ENCODE measurements at regions not wholly inside any gene's neighbourhood (a gene's known extent, or its start where the extent isn't known, plus 50 kb on each side); places are given as distances from the start of the nearest gene placed in this dataset.
A peak's percentile ranks its signal among the peaks of the same experiment; 100 is the strongest.
"Not testable (repeated sequence)": the region's sequence is repeated elsewhere in the genome, so short reads cannot be mapped to it uniquely, and the experiment has no call there.

DNA sequence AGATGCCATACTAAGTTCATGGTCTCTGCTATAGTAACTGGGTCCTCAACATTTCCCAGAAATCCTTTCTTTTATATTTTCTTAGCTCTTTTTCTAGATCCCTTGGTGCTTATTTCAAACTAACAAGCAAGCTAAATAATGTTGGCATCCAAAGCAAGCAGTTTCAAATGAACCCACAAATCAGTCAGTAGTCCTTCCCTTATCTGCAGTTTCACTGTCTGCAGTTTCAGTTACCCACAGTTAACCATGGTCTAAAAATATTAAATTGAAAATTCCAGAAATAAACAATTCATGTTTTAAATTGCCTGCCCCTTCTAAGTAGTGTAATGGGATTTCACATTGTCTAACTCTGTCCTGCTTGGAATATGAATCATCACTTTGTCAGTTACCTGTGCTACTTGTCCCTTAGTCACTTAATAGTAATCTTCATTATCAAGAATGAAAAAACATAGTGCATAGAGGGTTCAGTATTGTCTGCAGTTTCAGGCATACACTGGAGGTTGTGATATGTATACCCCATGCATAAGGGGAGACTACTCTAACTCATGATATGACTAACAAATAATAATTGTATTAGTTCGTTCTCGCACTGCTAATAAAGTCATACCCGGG, 633.7 kb downstream of the MECOM start:
- no peak for DNase-seq (ENCODE audit: low spot score)

DNA sequence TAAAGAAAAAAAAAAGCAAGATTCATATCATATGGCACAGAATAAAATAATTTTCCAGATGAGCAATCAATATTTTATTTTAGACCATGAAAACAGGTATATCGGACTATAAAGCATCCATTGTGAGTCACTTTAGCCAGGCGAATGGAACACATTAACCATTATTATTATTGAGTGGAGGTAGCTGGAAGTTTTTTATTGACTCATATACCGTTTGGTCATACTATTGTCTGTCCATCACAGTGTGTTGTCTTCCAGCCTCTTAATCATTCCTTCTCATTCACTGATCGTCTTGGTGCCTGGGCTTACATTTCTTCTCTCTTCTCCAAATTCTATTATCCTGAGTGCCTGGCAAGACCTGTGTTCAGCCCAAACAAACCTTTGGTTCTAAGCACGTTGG, 634.8 kb downstream of the MECOM start:
- DNase-seq (ENCODE audit: low spot score), result no peak

DNA sequence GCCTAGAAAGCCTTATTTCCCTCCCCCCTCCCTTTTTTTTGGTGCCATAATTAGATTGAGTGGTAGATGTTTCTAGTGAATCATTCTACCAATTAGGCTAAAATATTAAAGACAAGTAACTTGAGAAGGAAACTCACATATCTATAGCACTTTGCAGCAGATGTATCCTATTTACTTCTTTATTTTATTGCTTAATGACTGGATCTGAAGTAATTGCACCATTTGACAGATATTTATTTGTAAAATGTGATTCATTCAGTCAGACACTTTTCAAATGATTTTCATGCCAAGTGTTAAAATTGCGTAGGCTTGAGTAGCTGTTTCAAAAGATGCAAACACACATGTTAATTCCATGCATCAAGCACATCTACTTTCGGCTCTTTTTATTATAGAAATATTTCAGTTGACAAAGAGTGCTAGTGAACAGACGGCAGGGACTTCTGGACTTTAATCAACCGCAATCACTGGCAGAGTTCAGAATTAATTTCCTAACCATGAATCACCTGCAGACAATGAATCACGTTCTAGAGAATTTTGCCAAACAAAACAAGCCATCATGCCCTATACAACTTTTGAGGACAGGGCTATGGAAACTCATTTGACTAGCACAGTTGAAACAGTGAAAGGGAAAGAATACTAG, 636.8 kb downstream of the MECOM start:
- peak; percentile 81 for DNase-seq (ENCODE audit: low spot score)

DNA sequence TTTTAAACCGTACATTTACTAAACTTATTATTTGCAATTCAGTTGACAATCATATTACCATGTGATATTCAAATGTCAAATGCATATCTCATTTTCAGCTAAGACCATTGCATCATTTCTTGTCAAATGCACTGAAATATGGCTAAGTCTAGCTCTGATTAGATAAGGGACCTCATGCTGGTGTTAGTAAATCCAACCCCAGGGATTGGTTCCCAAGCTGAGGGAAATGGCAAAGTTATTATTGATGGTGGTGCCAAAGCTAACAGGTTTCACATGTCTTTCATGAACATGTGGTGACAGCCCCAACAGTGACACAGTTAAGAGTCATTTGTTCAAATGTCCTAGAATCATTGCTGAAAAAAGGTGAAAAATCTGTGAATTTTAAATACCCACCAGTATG, 641.1 kb downstream of the MECOM start:
- DNase-seq (ENCODE audit: low spot score), result no peak

- DNase-seq (ENCODE audit: low spot score), result no peak
Observed at GRCh38 chr3:169020371-169020770, 643.1 kb downstream of the MECOM start.

DNA sequence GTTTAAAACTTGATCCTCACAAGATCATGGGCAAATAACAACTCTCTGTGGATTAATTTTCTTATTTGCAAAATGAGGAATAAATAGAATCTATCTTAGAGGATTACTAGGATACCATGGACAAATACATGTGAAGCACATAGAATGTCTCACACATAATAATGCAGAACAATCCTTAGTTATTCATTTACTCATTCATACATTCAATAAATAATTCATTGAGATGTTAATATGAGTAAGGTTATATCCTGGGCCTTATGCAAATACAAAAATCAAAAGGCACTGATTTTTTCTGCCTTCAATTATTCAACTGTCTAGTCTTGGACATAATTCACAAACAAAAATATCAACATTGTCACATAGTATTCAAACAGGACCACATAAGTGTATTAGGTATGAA, 654.1 kb downstream of the MECOM start:
- no peak for DNase-seq (ENCODE audit: low spot score)

GRCh38 chr3:169008776-169009358, 654.6 kb downstream of the MECOM start:
- no peak for DNase-seq (ENCODE audit: low spot score)

DNA sequence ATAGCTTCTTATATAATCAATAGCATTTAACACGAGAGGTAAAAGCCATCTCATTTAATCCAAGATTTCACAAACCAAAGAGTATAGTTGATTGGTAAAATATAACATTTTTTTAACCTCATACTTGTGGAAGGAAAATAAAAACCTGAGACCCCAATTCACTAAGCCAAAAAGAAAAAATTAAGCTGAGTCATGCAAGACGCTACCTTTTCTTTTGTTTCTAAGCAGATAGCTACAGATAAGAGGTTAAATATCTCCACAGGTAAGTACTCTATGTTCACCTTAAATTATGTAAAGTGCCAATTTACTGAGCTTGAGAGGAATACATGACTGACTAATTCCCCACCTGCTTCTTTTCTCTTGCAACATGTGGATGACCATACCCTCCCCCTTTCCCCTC, 656.4 kb downstream of the MECOM start:
- no peak for DNase-seq (ENCODE audit: low spot score)

DNA sequence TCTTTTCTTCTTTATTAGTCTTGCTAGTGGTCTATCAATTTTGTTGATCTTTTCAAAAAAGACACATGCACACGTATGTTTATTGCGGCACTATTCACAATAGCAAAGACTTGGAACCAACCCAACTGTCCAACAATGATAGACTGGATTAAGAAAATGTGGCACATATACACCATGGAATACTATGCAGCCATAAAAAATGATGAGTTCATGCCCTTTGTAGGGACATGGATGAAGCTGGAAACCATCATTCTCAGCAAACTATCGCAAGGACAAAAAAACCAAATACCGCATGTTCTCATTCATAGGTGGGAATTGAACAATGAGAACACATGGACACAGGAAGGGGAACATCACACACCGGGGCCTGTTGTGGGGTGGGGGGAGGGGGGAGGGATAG, 657.1 kb downstream of the MECOM start:
- not testable (repeated sequence) for DNase-seq (ENCODE audit: low spot score)

DNA sequence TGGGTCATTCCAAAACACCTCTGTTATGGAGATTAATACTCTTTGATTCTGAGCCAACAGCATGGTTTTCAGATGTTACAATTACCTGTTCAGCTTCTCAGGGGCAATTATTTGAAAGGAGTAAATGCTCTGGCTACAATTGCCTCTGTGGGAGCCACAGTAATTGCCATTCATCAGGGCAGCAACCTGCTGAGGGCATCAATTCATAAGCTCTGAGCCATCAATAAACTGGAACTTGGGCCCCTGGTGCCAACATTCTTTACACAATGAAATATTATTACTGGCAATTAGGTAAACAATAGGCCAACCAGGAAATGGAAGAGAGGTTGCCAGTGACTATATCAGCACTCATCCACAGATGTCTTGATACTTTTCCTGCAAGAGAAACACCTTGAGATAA, 660.8 kb downstream of the MECOM start:
- DNase-seq (ENCODE audit: low spot score), result no peak

- DNase-seq (ENCODE audit: low spot score), result no peak
Observed at GRCh38 chr3:168998792-168999191, 664.7 kb downstream of the MECOM start.

DNA sequence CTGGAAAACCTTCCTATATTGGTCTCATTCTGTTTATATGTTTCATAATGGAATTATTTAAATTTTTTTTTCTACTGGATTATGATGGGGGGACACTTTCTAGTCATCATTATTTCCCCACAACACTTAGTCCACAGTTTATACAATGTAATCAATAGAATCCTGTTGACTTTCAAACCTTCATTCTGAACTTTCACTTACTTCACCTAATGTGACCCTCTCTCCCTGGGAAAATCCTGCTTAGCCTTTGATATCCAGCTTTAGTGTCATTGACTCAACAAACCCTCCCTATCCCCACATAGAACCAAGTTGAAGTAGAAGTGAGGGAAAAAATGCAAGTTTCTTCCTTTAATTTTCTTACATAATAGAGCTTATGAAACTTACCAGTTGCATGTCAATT, 666.0 kb downstream of the MECOM start:
- DNase-seq (ENCODE audit: low spot score), result no peak

GRCh38 chr3:168996622-168997021, 666.9 kb downstream of the MECOM start:
- peak; percentile 25 for DNase-seq (ENCODE audit: low spot score)

DNA sequence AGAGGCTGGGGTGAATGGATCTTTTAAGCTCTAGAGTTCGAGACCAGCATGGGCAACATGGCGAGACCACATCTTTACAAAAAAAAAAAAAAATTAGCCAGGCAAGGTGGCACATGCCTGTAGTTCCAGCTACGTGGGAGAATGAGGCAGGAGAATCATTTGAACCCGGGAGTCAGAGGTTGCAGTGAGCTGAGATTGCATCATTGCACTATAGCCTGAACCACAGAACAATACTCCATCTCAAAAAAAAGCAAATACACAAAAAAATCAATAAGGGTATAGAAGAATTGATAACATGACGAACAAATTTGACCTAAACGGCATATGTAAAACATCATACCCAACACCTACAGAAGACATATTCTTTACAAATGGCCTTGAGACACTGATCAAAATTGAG, 668.4 kb downstream of the MECOM start:
- DNase-seq (ENCODE audit: low spot score), result no peak

GRCh38 chr3:168991803-168992202, 671.7 kb downstream of the MECOM start:
- DNase-seq (ENCODE audit: low spot score), result no peak

DNA sequence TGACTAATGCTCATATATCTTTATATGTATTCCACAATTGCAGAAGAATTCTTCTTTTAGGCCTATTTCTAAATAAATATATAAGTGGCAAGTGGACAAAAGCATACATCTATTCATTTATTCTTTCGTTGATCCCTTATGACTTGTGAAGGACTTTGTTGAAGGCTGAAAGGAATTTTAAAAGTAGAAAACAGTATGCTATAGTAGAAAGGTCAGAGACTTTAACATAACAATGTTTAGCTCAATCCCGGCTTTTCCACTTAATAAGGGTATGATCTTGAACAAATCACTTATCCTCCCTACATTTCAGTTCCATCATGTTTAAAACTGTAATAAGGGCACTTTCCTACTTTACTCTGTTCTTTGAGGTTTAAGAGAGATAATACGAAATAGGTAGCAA, 672.9 kb downstream of the MECOM start:
- no peak for DNase-seq (ENCODE audit: low spot score)

DNA sequence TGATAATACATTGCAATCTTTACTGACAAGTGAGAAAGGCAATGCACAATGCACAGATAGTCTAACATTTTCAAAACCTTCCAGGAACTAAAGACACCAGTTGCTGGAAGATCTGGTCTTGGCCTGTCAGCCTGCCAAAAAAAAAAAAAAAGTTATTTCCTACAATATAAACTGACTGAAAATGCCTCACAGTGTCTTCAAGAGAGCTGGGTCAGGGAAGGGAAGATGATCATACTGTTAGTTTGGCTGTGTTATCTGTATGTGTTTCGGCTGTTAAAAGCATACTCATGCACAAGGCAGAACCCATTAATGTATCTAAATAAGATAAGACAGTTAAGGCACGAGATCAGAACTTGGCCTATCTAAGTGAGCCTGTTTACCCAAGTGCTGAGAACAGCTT, 673.4 kb downstream of the MECOM start:
- no peak for DNase-seq (ENCODE audit: low spot score)

GRCh38 chr3:168989396-168989795, 674.1 kb downstream of the MECOM start:
- no peak for DNase-seq (ENCODE audit: low spot score)

DNA sequence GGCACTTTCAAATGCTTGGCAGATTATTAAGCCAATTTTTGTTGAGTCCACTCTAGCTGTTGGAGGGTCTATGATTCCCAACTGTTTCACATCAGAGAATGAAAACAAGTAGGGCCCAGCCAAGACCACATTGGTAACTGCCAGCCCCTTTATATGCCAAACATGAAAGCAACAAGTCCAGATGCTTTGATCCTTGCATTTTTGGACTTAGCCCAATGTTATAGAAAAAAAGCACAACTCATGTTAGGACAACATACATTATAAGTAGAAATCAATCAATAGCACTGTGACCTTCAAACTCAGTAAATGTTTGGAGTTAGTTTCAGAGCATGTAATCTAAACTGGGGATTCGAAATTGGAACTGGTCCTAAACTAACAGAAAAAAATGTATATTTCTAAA, 674.7 kb downstream of the MECOM start:
- DNase-seq (ENCODE audit: low spot score), result no peak

GRCh38 chr3:168984872-168985271, 678.6 kb downstream of the MECOM start:
- DNase-seq (ENCODE audit: low spot score), result no peak

GRCh38 chr3:168983046-168983445, 680.5 kb downstream of the MECOM start:
- no peak for DNase-seq (ENCODE audit: low spot score)

DNA sequence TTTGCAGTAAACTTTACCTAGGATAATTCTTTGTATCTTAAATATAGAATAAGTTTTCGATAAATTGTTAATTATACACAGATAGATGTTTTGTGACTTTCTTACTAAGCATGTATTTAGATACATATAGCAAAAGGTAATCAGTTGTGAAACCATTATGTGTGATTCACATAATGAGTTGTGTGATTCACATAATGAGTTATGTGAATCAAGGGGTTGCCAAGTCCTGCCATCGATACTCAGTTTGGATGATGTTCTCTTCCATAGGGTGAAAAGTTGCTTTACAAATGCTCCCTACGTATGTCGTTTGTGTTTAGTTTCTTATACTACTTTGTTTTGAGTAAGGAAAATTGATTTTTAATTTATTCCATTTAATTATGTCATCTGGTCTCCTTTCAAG, 682.1 kb downstream of the MECOM start:
- no peak for DNase-seq (ENCODE audit: low spot score)

DNA sequence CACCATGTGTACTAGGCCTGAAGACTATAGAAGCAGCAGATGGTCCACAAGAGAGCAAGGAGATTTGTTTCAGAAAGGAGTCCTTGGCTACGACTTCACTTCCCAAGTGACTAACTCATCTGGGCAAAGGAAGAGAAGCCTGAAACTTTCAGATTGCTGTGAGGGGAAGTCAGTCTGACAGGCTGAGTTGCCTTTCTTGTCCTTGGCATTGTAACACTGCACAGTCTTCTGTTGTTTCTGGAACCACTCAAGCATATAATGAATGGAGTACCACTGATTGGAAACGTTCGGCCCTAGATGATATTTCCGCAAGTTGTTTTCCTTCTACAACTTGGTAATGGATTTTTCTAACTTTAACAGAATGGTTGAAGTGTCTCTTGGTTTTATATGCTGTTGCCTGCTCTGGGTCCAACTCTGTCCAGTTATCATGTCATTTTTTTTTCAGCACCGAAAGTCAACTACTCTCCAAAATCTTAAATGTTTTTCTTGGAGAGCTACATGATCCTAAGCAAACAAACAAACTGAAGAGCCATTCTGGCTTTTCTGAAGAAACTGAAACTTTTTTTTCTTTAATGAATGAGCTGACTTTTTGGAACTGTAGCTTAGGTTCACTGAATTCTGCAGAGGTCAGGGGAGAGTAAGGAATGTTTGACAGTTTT, 685.7 kb downstream of the MECOM start:
- DNase-seq (ENCODE audit: low spot score), result no peak

Measured in H4 (cell line).